ENCODE measurements at regions not wholly inside any gene's neighbourhood (a gene's known extent, or its start where the extent isn't known, plus 50 kb on each side); places are given as distances from the start of the nearest gene placed in this dataset.

- H3K9me2 ChIP-seq (ENCODE audit: insufficient read depth): no peaks in the 10 kb centered on the region
- no peaks in the 10 kb centered on the region; the same call in 2 of the 3 replicates for H3K9me3 Mint-ChIP-seq
- H3K4me1 ChIP-seq (ENCODE audit: insufficient read depth): peaks cover 6% of the 10 kb centered on the region
- H3K4me1 Mint-ChIP-seq: peaks cover 18% of the 10 kb centered on the region
- no peak overlapping the region for H3K27ac Mint-ChIP-seq
- H3K36me3 Mint-ChIP-seq (ENCODE audit: low read depth): no peaks in the 10 kb centered on the region
- TF ChIP-seq, protein P1, sequence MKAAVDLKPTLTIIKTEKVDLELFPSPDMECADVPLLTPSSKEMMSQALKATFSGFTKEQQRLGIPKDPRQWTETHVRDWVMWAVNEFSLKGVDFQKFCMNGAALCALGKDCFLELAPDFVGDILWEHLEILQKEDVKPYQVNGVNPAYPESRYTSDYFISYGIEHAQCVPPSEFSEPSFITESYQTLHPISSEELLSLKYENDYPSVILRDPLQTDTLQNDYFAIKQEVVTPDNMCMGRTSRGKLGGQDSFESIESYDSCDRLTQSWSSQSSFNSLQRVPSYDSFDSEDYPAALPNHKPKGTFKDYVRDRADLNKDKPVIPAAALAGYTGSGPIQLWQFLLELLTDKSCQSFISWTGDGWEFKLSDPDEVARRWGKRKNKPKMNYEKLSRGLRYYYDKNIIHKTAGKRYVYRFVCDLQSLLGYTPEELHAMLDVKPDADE (IDR thresholded peaks at IDR 0.05): no peak
- TF ChIP-seq ZNF114 (CRISPR knock-in tag; IDR thresholded peaks at IDR 0.05) (no peak), CREB1 (CRISPR knock-in tag; IDR thresholded peaks at IDR 0.05; ENCODE audit: low read depth) (no peak), STAT1 (IDR thresholded peaks at IDR 0.05; ENCODE audit: unreplicated experiment) (no peak), ZNF331 (CRISPR knock-in tag; IDR thresholded peaks at IDR 0.05; ENCODE audit: low read depth) (no peak), EZH2phosphoT487 (IDR thresholded peaks at IDR 0.05; ENCODE audit: unreplicated experiment) (no peak), JUNB (IDR thresholded peaks at IDR 0.05; ENCODE audit: unreplicated experiment) (no peak)
- H3K4me3 ChIP-seq: no peak overlapping the region
- no peaks in the 10 kb centered on the region for H3K27me3 ChIP-seq (ENCODE audit: insufficient read depth)
- H3K36me3 ChIP-seq (ENCODE audit: insufficient read depth): no peaks in the 10 kb centered on the region
- peaks cover 10% of the 10 kb centered on the region for H3K27me3 Mint-ChIP-seq (ENCODE audit: insufficient read depth, low read depth, poor library complexity)
- H3K27ac ChIP-seq (ENCODE audit: low read depth): no peak overlapping the region
- 0 out of 2 replicates have a peak, but pooled peaks cover under 1% of the 10 kb centered on the region for H3F3A ChIP-seq (replicated peaks; ENCODE audit: low read depth)
- no peak overlapping the region for H2AFZ ChIP-seq
- no peaks in the 10 kb centered on the region for H3K79me2 ChIP-seq (replicated peaks; ENCODE audit: insufficient read depth)
- no peak overlapping the region for H3K4me3 Mint-ChIP-seq
- ATAC-seq (no peak), DNase-seq (ENCODE audit: low spot score) (no peak)
- no peaks in the 10 kb centered on the region for H4K20me1 ChIP-seq (replicated peaks; ENCODE audit: insufficient read depth)
- no peak overlapping the region for H3K4me2 ChIP-seq
Observed at GRCh38 chr11:126122863-126123262, 60.2 kb upstream of the CDON start.

GRCh38 chr11:126121296-126121695, 58.6 kb upstream of the CDON start:
- Histone ChIP-seq H3K9me2 (ENCODE audit: insufficient read depth) (no peaks in the 10 kb centered on the region), H3K4me1 (ENCODE audit: insufficient read depth) (no peaks in the 10 kb centered on the region; the same call in none of the 2 replicates), H3K27ac (ENCODE audit: low read depth) (no peak overlapping the region), H3F3A (replicated peaks; ENCODE audit: low read depth) (no peaks in the 10 kb centered on the region), H3K36me3 (ENCODE audit: insufficient read depth) (no peaks in the 10 kb centered on the region), H4K20me1 (replicated peaks; ENCODE audit: insufficient read depth) (no peaks in the 10 kb centered on the region), H3K4me2 (no peak overlapping the region), H3K4me3 (no peak overlapping the region), H3K79me2 (replicated peaks; ENCODE audit: insufficient read depth) (no peaks in the 10 kb centered on the region), H3K27me3 (ENCODE audit: insufficient read depth) (no peaks in the 10 kb centered on the region), H2AFZ (no peak overlapping the region)
- peaks cover 14% of the 10 kb centered on the region for H3K4me1 Mint-ChIP-seq
- ATAC-seq (no peak), DNase-seq (ENCODE audit: low spot score) (no peak)
- H3K27me3 Mint-ChIP-seq (ENCODE audit: insufficient read depth, low read depth, poor library complexity): peaks cover 8% of the 10 kb centered on the region
- H3K4me3 Mint-ChIP-seq: no peak overlapping the region
- no peaks in the 10 kb centered on the region; the same call in 2 of the 3 replicates for H3K9me3 Mint-ChIP-seq
- no peaks in the 10 kb centered on the region for H3K36me3 Mint-ChIP-seq (ENCODE audit: low read depth)
- H3K27ac Mint-ChIP-seq: no peak overlapping the region
- TF ChIP-seq ZNF114 (CRISPR knock-in tag; IDR thresholded peaks at IDR 0.05) (no peak), CREB1 (CRISPR knock-in tag; IDR thresholded peaks at IDR 0.05; ENCODE audit: low read depth) (no peak), JUNB (IDR thresholded peaks at IDR 0.05; ENCODE audit: unreplicated experiment) (no peak), EZH2phosphoT487 (IDR thresholded peaks at IDR 0.05; ENCODE audit: unreplicated experiment) (no peak), NANOG (IDR thresholded peaks at IDR 0.05; ENCODE audit: borderline replicate concordance) (no peak), ZNF331 (CRISPR knock-in tag; IDR thresholded peaks at IDR 0.05; ENCODE audit: low read depth) (no peak), STAT1 (IDR thresholded peaks at IDR 0.05; ENCODE audit: unreplicated experiment) (no peak), CTCF (conservative IDR thresholded peaks at IDR 0.05; ENCODE audit: low read depth in 2 of 2) (no peak)
- TF ChIP-seq, protein P2, sequence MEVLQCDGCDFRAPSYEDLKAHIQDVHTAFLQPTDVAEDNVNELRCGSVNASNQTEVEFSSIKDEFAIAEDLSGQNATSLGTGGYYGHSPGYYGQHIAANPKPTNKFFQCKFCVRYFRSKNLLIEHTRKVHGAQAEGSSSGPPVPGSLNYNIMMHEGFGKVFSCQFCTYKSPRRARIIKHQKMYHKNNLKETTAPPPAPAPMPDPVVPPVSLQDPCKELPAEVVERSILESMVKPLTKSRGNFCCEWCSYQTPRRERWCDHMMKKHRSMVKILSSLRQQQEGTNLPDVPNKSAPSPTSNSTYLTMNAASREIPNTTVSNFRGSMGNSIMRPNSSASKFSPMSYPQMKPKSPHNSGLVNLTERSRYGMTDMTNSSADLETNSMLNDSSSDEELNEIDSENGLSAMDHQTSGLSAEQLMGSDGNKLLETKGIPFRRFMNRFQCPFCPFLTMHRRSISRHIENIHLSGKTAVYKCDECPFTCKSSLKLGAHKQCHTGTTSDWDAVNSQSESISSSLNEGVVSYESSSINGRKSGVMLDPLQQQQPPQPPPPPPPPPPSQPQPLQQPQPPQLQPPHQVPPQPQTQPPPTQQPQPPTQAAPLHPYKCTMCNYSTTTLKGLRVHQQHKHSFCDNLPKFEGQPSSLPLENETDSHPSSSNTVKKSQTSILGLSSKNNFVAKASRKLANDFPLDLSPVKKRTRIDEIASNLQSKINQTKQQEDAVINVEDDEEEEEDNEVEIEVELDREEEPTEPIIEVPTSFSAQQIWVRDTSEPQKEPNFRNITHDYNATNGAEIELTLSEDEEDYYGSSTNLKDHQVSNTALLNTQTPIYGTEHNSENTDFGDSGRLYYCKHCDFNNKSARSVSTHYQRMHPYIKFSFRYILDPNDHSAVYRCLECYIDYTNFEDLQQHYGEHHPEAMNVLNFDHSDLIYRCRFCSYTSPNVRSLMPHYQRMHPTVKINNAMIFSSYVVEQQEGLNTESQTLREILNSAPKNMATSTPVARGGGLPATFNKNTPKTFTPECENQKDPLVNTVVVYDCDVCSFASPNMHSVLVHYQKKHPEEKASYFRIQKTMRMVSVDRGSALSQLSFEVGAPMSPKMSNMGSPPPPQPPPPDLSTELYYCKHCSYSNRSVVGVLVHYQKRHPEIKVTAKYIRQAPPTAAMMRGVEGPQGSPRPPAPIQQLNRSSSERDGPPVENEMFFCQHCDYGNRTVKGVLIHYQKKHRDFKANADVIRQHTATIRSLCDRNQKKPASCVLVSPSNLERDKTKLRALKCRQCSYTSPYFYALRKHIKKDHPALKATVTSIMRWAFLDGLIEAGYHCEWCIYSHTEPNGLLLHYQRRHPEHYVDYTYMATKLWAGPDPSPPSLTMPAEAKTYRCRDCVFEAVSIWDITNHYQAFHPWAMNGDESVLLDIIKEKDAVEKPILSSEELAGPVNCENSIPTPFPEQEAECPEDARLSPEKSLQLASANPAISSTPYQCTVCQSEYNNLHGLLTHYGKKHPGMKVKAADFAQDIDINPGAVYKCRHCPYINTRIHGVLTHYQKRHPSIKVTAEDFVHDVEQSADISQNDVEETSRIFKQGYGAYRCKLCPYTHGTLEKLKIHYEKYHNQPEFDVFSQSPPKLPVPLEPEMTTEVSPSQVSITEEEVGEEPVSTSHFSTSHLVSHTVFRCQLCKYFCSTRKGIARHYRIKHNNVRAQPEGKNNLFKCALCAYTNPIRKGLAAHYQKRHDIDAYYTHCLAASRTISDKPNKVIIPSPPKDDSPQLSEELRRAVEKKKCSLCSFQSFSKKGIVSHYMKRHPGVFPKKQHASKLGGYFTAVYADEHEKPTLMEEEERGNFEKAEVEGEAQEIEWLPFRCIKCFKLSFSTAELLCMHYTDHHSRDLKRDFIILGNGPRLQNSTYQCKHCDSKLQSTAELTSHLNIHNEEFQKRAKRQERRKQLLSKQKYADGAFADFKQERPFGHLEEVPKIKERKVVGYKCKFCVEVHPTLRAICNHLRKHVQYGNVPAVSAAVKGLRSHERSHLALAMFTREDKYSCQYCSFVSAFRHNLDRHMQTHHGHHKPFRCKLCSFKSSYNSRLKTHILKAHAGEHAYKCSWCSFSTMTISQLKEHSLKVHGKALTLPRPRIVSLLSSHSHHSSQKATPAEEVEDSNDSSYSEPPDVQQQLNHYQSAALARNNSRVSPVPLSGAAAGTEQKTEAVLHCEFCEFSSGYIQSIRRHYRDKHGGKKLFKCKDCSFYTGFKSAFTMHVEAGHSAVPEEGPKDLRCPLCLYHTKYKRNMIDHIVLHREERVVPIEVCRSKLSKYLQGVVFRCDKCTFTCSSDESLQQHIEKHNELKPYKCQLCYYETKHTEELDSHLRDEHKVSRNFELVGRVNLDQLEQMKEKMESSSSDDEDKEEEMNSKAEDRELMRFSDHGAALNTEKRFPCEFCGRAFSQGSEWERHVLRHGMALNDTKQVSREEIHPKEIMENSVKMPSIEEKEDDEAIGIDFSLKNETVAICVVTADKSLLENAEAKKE (CRISPR knock-in tag; IDR thresholded peaks at IDR 0.05): no peak
- TF ChIP-seq, protein P1 (IDR thresholded peaks at IDR 0.05): no peak
